Frontal cortex (tissue), 3 donors: ENCODE measurements at regions not wholly inside any gene's neighbourhood (a gene's known extent, or its start where the extent isn't known, plus 50 kb on each side); places are given as distances from the start of the nearest gene placed in this dataset.

Source experiments
- DNase-seq, 2 donors: peaks; one replicate each; pipeline ENCODE4 v3.0.0; 2012; ENCODE audit warnings: low spot score in 2 of 2
- FAIRE-seq: peaks from 2 replicates; lab custom pipeline; 2012; peaks lifted over from hg19 to GRCh38; lab: Jason Lieb, UNC
- donor health status: control.
- donor health status: control.
- donor health status: control.

GRCh38 chr4:183763990-183764754 lies 105.1 kb downstream of the TRAPPC11 start:
- no peak for DNase-seq
- FAIRE-seq, result no peak

- FAIRE-seq (no peak), DNase-seq (no peak)
Measured at GRCh38 chr4:183765251-183765911, 106.3 kb downstream of the TRAPPC11 start.

GRCh38 chr4:183766140-183766539 lies 107.0 kb downstream of the TRAPPC11 start:
- DNase-seq (no peak), FAIRE-seq (no peak)

GRCh38 chr4:183770906-183771305 lies 111.8 kb downstream of the TRAPPC11 start:
- DNase-seq, result no peak
- no peak for FAIRE-seq

GRCh38 chr4:183772361-183772760 lies 113.3 kb downstream of the TRAPPC11 start:
- FAIRE-seq (no peak), DNase-seq (no peak)

DNA sequence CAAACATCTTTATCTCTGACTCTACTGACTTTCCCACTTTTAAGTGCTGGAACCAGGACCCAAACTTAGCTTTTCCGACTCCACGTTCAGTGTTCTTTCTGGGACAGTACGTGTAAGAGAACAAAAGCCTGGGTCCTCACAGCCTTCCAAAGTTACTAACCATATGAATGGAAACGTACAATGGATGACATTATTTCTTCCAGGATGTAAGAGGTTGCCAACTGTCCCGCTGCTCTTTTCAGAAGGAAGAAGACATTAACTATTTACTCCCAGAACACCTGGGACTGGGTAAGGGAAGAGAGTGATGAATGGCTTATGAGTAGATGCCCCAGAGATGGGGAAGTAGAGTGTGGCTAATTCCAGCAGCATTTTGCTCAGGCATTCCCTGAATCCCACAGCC lies 114.7 kb downstream of the TRAPPC11 start:
- no peak for DNase-seq

DNA sequence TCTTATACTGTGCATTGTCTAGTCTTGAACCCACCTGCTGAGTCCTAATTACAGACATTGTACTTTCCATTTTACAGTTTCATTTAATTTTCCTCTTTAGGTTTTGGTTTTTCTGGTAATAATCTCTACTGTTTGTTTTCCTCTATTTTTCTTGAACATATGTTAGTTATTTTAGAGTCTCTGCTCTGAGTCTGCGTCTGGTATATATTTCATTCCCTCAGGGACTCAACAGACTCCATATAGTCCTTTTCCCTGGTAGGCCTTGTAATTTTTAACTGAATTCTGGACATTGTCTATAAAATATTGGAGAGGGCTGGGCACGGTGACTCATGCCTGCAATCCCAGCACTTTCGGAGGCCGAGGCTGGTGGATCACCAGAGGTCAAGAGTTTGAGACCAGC lies 121.8 kb upstream of the STOX2 start:
- no peak for FAIRE-seq

More for the DNA sequence above, 114.7 kb downstream of the TRAPPC11 start:
- FAIRE-seq, result no peak

GRCh38 chr4:183783991-183784553 lies 121.0 kb upstream of the STOX2 start:
- FAIRE-seq (no peak), DNase-seq (no peak)

More for the DNA sequence above, 121.8 kb upstream of the STOX2 start:
- no peak for DNase-seq

DNA sequence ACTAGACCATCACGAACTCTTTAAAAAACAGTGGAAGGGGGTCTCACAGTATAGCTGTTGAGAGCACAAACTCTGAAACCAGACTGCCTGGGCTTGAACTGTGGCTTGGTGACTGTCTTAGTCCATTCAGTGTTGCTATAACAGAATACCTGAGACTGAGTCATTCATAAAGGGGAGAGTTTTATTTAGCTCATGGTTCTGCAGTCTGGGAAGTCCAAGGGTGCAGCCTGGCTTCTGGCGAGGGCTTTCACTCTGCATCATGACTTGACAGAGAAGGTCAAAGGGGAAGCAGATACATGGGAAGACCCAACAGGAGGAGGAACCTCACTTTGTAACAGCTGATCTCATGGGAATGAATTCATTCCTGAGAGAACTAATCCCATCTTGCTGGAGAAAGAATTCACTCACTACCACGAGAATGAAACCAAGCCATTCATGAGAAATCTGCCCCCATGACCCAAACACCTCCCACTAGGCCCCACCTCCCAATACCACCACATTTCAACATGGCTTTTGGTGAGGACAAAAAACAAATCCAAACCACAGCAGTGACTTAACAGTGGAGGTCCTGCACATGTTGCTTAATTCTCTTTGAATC lies 116.7 kb upstream of the STOX2 start:
- no peak for DNase-seq
- no peak for FAIRE-seq

DNA sequence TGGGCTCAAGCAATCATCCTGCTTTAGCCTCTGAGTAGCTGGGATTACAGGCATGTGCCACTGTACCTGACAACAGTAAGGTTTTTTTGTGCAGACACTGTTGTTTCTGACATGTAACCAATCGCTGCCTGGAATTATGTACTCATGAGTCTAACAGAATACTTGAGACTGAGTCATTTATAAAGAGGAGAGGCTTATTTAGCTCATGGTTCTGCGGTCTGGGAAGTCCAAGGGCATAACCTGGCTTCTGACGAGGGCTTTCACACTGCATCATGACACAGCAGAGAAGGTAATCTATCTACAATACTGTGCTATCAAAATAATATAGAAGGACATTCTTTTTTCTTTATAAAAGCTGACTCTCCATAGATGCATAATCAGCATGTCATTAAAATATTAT lies 115.5 kb upstream of the STOX2 start:
- no peak for DNase-seq
- FAIRE-seq, result no peak

- DNase-seq, result no peak
- no peak for FAIRE-seq
Measured at GRCh38 chr4:183790661-183791060, 114.4 kb upstream of the STOX2 start.

DNA sequence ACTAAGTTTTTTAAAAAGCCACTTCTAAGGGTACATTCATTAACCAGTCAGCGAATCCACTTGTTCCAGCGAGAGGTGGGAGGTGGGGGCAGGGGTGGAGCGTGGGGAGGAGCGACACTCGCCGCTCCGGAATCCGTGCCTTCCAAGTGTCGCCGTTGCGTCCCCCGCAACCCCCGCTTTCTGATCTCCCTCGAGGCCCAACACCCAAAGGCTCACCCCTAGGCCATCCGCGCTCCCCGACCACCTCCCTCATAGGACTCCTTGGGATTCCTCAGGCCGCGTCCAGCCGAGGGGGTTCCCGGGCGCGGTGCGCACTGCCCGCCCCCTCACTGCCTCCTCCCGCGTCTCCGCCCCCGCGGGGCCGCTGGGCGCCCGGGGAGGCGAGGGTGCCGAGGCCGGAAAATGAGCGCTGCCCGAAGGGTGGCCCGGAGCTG lies 108.1 kb upstream of the STOX2 start:
- no peak for FAIRE-seq
- DNase-seq, result peak in 1 of 2 donors; percentile 34

GRCh38 chr4:183797445-183798300 lies 107.4 kb upstream of the STOX2 start:
- no peak for FAIRE-seq
- peak in 1 of 2 donors; percentile 16 for DNase-seq

GRCh38 chr4:183798301-183799253 lies 106.5 kb upstream of the STOX2 start:
- FAIRE-seq (no peak), DNase-seq (peak in 1 of 2 donors; percentile 36)

GRCh38 chr4:183801457-183802165 lies 103.5 kb upstream of the STOX2 start:
- DNase-seq, result no peak
- FAIRE-seq, result no peak

GRCh38 chr4:183806341-183806740 lies 98.8 kb upstream of the STOX2 start:
- FAIRE-seq (no peak), DNase-seq (no peak)

DNA sequence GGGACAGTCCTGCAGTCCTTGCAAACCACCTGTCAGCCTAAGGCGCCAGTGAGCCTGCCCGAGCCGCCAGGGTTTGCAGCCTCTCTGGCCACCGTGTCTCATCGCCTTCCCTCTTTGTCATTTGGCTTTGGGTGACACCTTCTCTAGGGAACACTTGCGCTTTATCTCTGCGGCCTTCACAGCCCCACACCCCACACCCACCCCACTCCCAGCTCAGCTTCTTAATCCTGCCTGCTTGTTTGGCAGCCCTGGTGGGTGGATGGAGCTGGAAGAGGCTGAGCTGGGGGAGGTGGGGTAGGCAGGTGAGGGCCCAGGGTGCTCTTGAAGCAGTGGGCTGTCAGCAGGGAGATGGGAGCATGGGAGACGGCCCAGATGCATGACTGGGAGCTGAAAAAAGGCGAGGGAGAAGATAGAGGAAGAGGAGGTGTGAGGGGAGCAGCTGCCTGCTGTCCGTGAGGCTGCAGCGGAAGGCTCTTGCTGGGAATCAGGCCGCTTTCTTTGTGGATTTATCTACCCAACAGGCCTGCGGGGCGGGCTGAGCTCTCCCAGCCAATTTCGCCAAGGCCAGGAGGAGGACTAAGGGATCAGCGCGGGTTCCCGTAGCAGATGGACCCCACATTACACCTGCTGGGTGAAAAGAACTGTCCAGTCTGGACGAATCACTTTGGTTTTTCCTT lies 97.5 kb upstream of the STOX2 start:
- FAIRE-seq (no peak), DNase-seq (no peak)

GRCh38 chr4:183808097-183808456 lies 97.0 kb upstream of the STOX2 start:
- DNase-seq (no peak), FAIRE-seq (no peak)
